Caco-2 (cell line): ENCODE measurements at regions not wholly inside any gene's neighbourhood (a gene's known extent, or its start where the extent isn't known, plus 50 kb on each side); places are given as distances from the start of the nearest gene placed in this dataset.

Source experiments
- BruUV-seq: library from RNA; stranded (reverse); fragments of 400-500 nt; replicated peaks from 2 replicates; lab custom pipeline; 2021; lab: Mats Ljungman, UMichigan
- CTCF ChIA-PET: fragments of 300-600 bp; sonication (Branson Sonifier 250); formaldehyde crosslinking; loops from one replicate; lab custom pipeline; 2022; ENCODE audit warnings: antibody characterized with exemption; lab: Charles Lee
- POLR2A ChIA-PET: fragments of 300-600 bp; sonication (Branson Sonifier 250); formaldehyde crosslinking; loops from one replicate; lab custom pipeline; 2022; ENCODE audit warnings: antibody characterized with exemption; lab: Charles Lee
- DNase-seq, 2 experiments: peaks; one replicate each; pipeline versions ENCODE4 v3.0.0 to v3.0.0-alpha.2; 2020 to 2022
- H3K27me3 ChIP-seq: replicated peaks from 2 replicates; pipeline ENCODE4 v1.6.0; 2011; ENCODE audit warnings: low read length; ENCODE audit not compliant: control insufficient read depth, insufficient read depth
- H3K36me3 ChIP-seq: 2 replicates; pipeline ENCODE4 v1.5.1; 2011; ENCODE audit warnings: low read length; ENCODE audit not compliant: control insufficient read depth, insufficient read depth
- H3K4me1 ChIP-seq: fragments of 250-450 bp; sonication (Bioruptor Pico); 2 replicates; pipeline ENCODE4 v1.5.1; 2020; ENCODE audit warnings: mild to moderate bottlenecking
- H3K4me3 ChIP-seq: 2 replicates; pipeline ENCODE4 v1.5.1; 2011; ENCODE audit warnings: low read depth, mild to moderate bottlenecking, control low read depth, low read length
- H3K9me3 ChIP-seq: fragments of 250-450 bp; sonication (Bioruptor Pico); 2 replicates; pipeline ENCODE4 v1.5.1; 2020; ENCODE audit warnings: mild to moderate bottlenecking, moderate library complexity
- H3K27ac Mint-ChIP-seq: one replicate; pipeline ENCODE4 v1.8.0; 2022; ENCODE audit warnings: mixed read lengths; ENCODE audit not compliant: unreplicated experiment
- H3K27me3 Mint-ChIP-seq: one replicate; pipeline ENCODE4 v1.8.0; 2022; ENCODE audit warnings: mixed read lengths; ENCODE audit not compliant: insufficient read depth, unreplicated experiment
- H3K36me3 Mint-ChIP-seq: one replicate; pipeline ENCODE4 v1.8.0; 2022; ENCODE audit warnings: mild to moderate bottlenecking, mixed read lengths; ENCODE audit not compliant: insufficient read depth, unreplicated experiment
- H3K4me1 Mint-ChIP-seq: one replicate; pipeline ENCODE4 v1.8.0; 2022; ENCODE audit warnings: low read depth, mixed read lengths; ENCODE audit not compliant: unreplicated experiment
- H3K4me3 Mint-ChIP-seq: one replicate; pipeline ENCODE4 v1.8.0; 2022; ENCODE audit warnings: mild to moderate bottlenecking, moderate library complexity, mixed read lengths; ENCODE audit not compliant: unreplicated experiment
- H3K9me3 Mint-ChIP-seq: one replicate; pipeline ENCODE4 v1.8.0; 2022; ENCODE audit warnings: mixed read lengths; ENCODE audit not compliant: unreplicated experiment
- CTCF ChIP-seq, 2 experiments: fragments of 200-600 bp in 1 of 2; IDR thresholded peaks; 1 replicate in 1 of 2; 2 replicates in 1 of 2; pipeline versions ENCODE4 v1.5.1 to v1.8.0; 2011 to 2022; ENCODE audit warnings: antibody characterized with exemption in 1 of 2, control low read depth in 1 of 2, inconsistent platforms in 1 of 2, low read depth in 1 of 2, low read length in 1 of 2, mild to moderate bottlenecking in 1 of 2, moderate library complexity in 1 of 2; ENCODE audit not compliant: insufficient read depth in 1 of 2, severe bottlenecking in 1 of 2, unreplicated experiment in 1 of 2
- intact Hi-C: fragments of 100-400 bp; cut with micrococcal nuclease; formaldehyde crosslinking; loops from one replicate; pipeline ENCODE4 v1.10.0; 2022; ENCODE audit not compliant: unreplicated experiment

- Histone ChIP-seq H3K9me3 (no peaks in the 10 kb centered on the region), H3K36me3 (no peaks in the 10 kb centered on the region), H3K27me3 (no peaks in the 10 kb centered on the region), H3K4me3 (no peak overlapping the region), H3K4me1 (no peaks in the 10 kb centered on the region)
- no peak overlapping the region for H3K4me3 Mint-ChIP-seq
- no peaks in the 10 kb centered on the region for H3K9me3 Mint-ChIP-seq
- intact Hi-C loops: no loop called here
- no TSS peak for BruUV-seq
- POLR2A ChIA-PET: no interaction called here
- H3K36me3 Mint-ChIP-seq: no peaks in the 10 kb centered on the region
- no peak for TF ChIP-seq CTCF (IDR thresholded peaks at IDR 0.05; ENCODE audit: insufficient read depth in 1 of 2, low read depth in 1 of 2, low read length in 1 of 2, severe bottlenecking in 1 of 2, unreplicated experiment in 1 of 2)
- no peak for DNase-seq
- peaks cover 9% of the 10 kb centered on the region for H3K4me1 Mint-ChIP-seq
- CTCF ChIA-PET: no interaction called here
- peaks cover 3% of the 10 kb centered on the region for H3K27me3 Mint-ChIP-seq
- H3K27ac Mint-ChIP-seq: no peak overlapping the region
Measured at GRCh38 chr10:3330663-3331062, 158.1 kb upstream of the PITRM1 start.

GRCh38 chr10:3325954-3326750 lies 153.6 kb upstream of the PITRM1 start:
- H3K36me3 Mint-ChIP-seq: no peaks in the 10 kb centered on the region
- H3K9me3 ChIP-seq: no peaks in the 10 kb centered on the region
- no peaks in the 10 kb centered on the region for H3K27me3 ChIP-seq
- no TSS peak for BruUV-seq
- no peaks in the 10 kb centered on the region for H3K9me3 Mint-ChIP-seq
- DNase-seq: no peak
- intact Hi-C loops: no loop called here
- ChIA-PET POLR2A (no interaction called here), CTCF (no interaction called here)
- no peaks in the 10 kb centered on the region for H3K4me1 ChIP-seq
- peaks cover 3% of the 10 kb centered on the region for H3K27me3 Mint-ChIP-seq
- H3K36me3 ChIP-seq: no peaks in the 10 kb centered on the region
- no peak overlapping the region for H3K4me3 ChIP-seq
- H3K4me1 Mint-ChIP-seq: no peaks in the 10 kb centered on the region
- no peak overlapping the region for H3K27ac Mint-ChIP-seq
- no peak overlapping the region for H3K4me3 Mint-ChIP-seq
- TF ChIP-seq CTCF (IDR thresholded peaks at IDR 0.05; ENCODE audit: insufficient read depth in 1 of 2, low read depth in 1 of 2, low read length in 1 of 2, severe bottlenecking in 1 of 2, unreplicated experiment in 1 of 2): no peak

GRCh38 chr10:3324612-3325038 lies 152.0 kb upstream of the PITRM1 start:
- H3K4me1 Mint-ChIP-seq: no peaks in the 10 kb centered on the region

More at GRCh38 chr10:3324612-3325038, 152.0 kb upstream of the PITRM1 start:
- H3K4me3 ChIP-seq: no peak overlapping the region
- Mint-ChIP-seq H3K36me3 (no peaks in the 10 kb centered on the region), H3K9me3 (no peaks in the 10 kb centered on the region), H3K4me3 (no peak overlapping the region), H3K27ac (no peak overlapping the region), H3K27me3 (peaks cover 3% of the 10 kb centered on the region)
- no peak for TF ChIP-seq CTCF (IDR thresholded peaks at IDR 0.05; ENCODE audit: insufficient read depth in 1 of 2, low read depth in 1 of 2, low read length in 1 of 2, severe bottlenecking in 1 of 2, unreplicated experiment in 1 of 2)
- H3K27me3 ChIP-seq: no peaks in the 10 kb centered on the region
- ChIA-PET CTCF (interaction anchor here (0.6 kb wide), 1 partner anchor 8 kb away, joined by 3 read pairs; no protein-coding TSS in a partner anchor), POLR2A (no interaction called here)
- BruUV-seq: no TSS peak
- no peaks in the 10 kb centered on the region for H3K4me1 ChIP-seq
- intact Hi-C loops: no loop called here
- H3K9me3 ChIP-seq: no peaks in the 10 kb centered on the region; the same call in 1 of the 2 replicates
- no peak for DNase-seq
- no peaks in the 10 kb centered on the region for H3K36me3 ChIP-seq
